CD4-positive, alpha-beta T cell (primary cell): ENCODE measurements at regions not wholly inside any gene's neighbourhood (a gene's known extent, or its start where the extent isn't known, plus 50 kb on each side); places are given as distances from the start of the nearest gene placed in this dataset.

Experiments
- ATAC-seq: fragments of 200-7000 bp; cut with Tn5 transposase; one replicate; pipeline ENCODE4 v1.10.0; 2022; ENCODE audit warnings: mild to moderate bottlenecking; ENCODE audit not compliant: poor library complexity
- CTCF ChIA-PET: fragments of 350-600 bp; sonication (Branson Sonifier 250); formaldehyde crosslinking; loops from one replicate; lab custom pipeline; 2021; ENCODE audit warnings: antibody characterized with exemption, inconsistent platforms; lab: Charles Lee
- POLR2A ChIA-PET: fragments of 350-600 bp; sonication (Branson Sonifier 250); formaldehyde crosslinking; loops from one replicate; lab custom pipeline; 2021; ENCODE audit warnings: antibody characterized with exemption, inconsistent platforms; lab: Charles Lee
- DNase-seq, 14 experiments: peaks; one replicate each; pipeline ENCODE4 v3.0.0-alpha.2; 2013 to 2020; ENCODE audit warnings: mixed read lengths in 2 of 14
- H3K27ac ChIP-seq, 2 donors: one replicate each; pipeline versions ENCODE4 v1.5.1 to v1.7.0; 2013; ENCODE audit warnings: low read length in 2 of 2, low read depth in 1 of 2, mild to moderate bottlenecking in 1 of 2
- H3K27me3 ChIP-seq, 2 experiments: 1 replicate in 1 of 2; 2 replicates in 1 of 2; pipeline versions ENCODE4 v1.6.1 to v1.7.0; 2013; ENCODE audit warnings: low read length in 2 of 2, control low read depth in 1 of 2, mild to moderate bottlenecking in 1 of 2, moderate library complexity in 1 of 2; ENCODE audit not compliant: insufficient read depth in 2 of 2, control insufficient read depth in 1 of 2
- H3K36me3 ChIP-seq: one replicate; pipeline ENCODE4 v1.6.1; 2013; ENCODE audit warnings: low read length, control low read depth; ENCODE audit not compliant: insufficient read depth
- H3K4me1 ChIP-seq: one replicate; pipeline ENCODE4 v1.6.1; 2013; ENCODE audit warnings: low read length, control low read depth; ENCODE audit not compliant: insufficient read depth
- H3K4me3 ChIP-seq: one replicate; pipeline ENCODE4 v1.5.1; 2013; ENCODE audit warnings: mild to moderate bottlenecking, low read length, moderate library complexity
- H3K9me3 ChIP-seq, 2 experiments: 1 replicate in 1 of 2; 2 replicates in 1 of 2; pipeline versions ENCODE4 v1.6.1 to v1.7.0; 2013; ENCODE audit warnings: low read length in 2 of 2, mild to moderate bottlenecking in 2 of 2, control low read depth in 1 of 2, moderate library complexity in 1 of 2; ENCODE audit not compliant: control insufficient read depth in 1 of 2, insufficient read depth in 1 of 2
- H3K27ac Mint-ChIP-seq: one replicate; pipeline ENCODE4 v1.8.0; 2020; ENCODE audit warnings: mixed read lengths
- H3K27me3 Mint-ChIP-seq: one replicate; pipeline ENCODE4 v1.8.0; 2021; ENCODE audit warnings: mixed read lengths
- H3K36me3 Mint-ChIP-seq: one replicate; pipeline ENCODE4 v1.8.0; 2021; ENCODE audit warnings: low read depth, mixed read lengths
- H3K4me1 Mint-ChIP-seq: one replicate; pipeline ENCODE4 v1.8.0; 2021; ENCODE audit warnings: low read depth, mixed read lengths
- H3K4me3 Mint-ChIP-seq: one replicate; pipeline ENCODE4 v1.8.0; 2020; ENCODE audit warnings: mild to moderate bottlenecking, mixed read lengths
- H3K9me3 Mint-ChIP-seq: one replicate; pipeline ENCODE4 v1.8.0; 2020; ENCODE audit warnings: mixed read lengths
- CTCF ChIP-seq: fragments of 200-600 bp; IDR thresholded peaks from one replicate; pipeline ENCODE4 v1.8.0; 2022; ENCODE audit warnings: antibody characterized with exemption, mild to moderate bottlenecking
- intact Hi-C, 2 experiments: fragments of 100-400 bp; cut with DNase I in 1 of 2; cut with micrococcal nuclease in 1 of 2; formaldehyde crosslinking; loops; one replicate each; pipeline versions ENCODE4 v1.15.1 to v1.9.0; 2023 to 2025; cut with DNase I, micrococcal nuclease

GRCh38 chr21:18058731-18059398 lies 185.8 kb upstream of the CHODL start:
- Histone ChIP-seq H3K27me3 (no peaks in the 10 kb centered on the region), H3K36me3 (no peaks in the 10 kb centered on the region), H3K4me1 (no peaks in the 10 kb centered on the region), H3K4me3 (no peak overlapping the region), H3K9me3 (no peaks in the 10 kb centered on the region), H3K27ac (no peak overlapping the region)
- no peak for TF ChIP-seq CTCF
- ChIA-PET POLR2A (no interaction called here), CTCF (no interaction called here)
- no peaks in the 10 kb centered on the region for H3K4me1 Mint-ChIP-seq
- H3K36me3 Mint-ChIP-seq, result no peaks in the 10 kb centered on the region
- ATAC-seq (no peak), DNase-seq (no peak)
- H3K4me3 Mint-ChIP-seq, result no peak overlapping the region
- intact Hi-C loops, result no loop called here
- peaks cover 8% of the 10 kb centered on the region for H3K9me3 Mint-ChIP-seq
- no peaks in the 10 kb centered on the region for H3K27me3 Mint-ChIP-seq
- H3K27ac Mint-ChIP-seq, result no peak overlapping the region

- Histone ChIP-seq H3K36me3 (no peaks in the 10 kb centered on the region), H3K9me3 (no peaks in the 10 kb centered on the region), H3K4me3 (no peak overlapping the region), H3K27me3 (no peaks in the 10 kb centered on the region), H3K27ac (no peak overlapping the region), H3K4me1 (no peaks in the 10 kb centered on the region)
- DNase-seq, result no peak
- Mint-ChIP-seq H3K4me3 (no peak overlapping the region), H3K27me3 (no peaks in the 10 kb centered on the region), H3K27ac (no peak overlapping the region), H3K36me3 (no peaks in the 10 kb centered on the region), H3K9me3 (no peaks in the 10 kb centered on the region), H3K4me1 (no peaks in the 10 kb centered on the region)
- intact Hi-C loops, result no loop called here
- no peak for TF ChIP-seq CTCF
- CTCF ChIA-PET, result no interaction called here
- ATAC-seq, result no peak
- POLR2A ChIA-PET, result no interaction called here
These were observed 191.5 kb upstream of the CHODL start for GRCh38 chr21:18053151-18053550.

GRCh38 chr21:18049461-18049860 lies 195.2 kb upstream of the CHODL start:
- H3K36me3 ChIP-seq, result no peaks in the 10 kb centered on the region
- Mint-ChIP-seq H3K4me1 (no peaks in the 10 kb centered on the region), H3K4me3 (no peak overlapping the region), H3K9me3 (no peaks in the 10 kb centered on the region), H3K36me3 (no peaks in the 10 kb centered on the region), H3K27me3 (no peaks in the 10 kb centered on the region), H3K27ac (no peak overlapping the region)
- no peaks in the 10 kb centered on the region for H3K9me3 ChIP-seq
- DNase-seq (no peak), ATAC-seq (no peak)
- no peak for TF ChIP-seq CTCF
- no peaks in the 10 kb centered on the region for H3K27me3 ChIP-seq
- ChIA-PET POLR2A (no interaction called here), CTCF (no interaction called here)
- H3K4me1 ChIP-seq, result no peaks in the 10 kb centered on the region
- H3K27ac ChIP-seq, result no peak overlapping the region
- H3K4me3 ChIP-seq, result no peak overlapping the region
- intact Hi-C loops, result no loop called here
